PC-3 (cell line): ENCODE measurements at regions not wholly inside any gene's neighbourhood (a gene's known extent, or its start where the extent isn't known, plus 50 kb on each side); places are given as distances from the start of the nearest gene placed in this dataset.

ENCODE experiments used
- ATAC-seq: fragments of 200-7000 bp; cut with Tn5 transposase; 2 replicates; pipeline ENCODE4 v1.9.1; 2020; ENCODE audit warnings: mild to moderate bottlenecking, moderate library complexity
- BruUV-seq: library from RNA; stranded (reverse); fragments of 400-500 nt; replicated peaks from 2 replicates; lab custom pipeline; 2021; lab: Mats Ljungman, UMichigan
- CTCF ChIA-PET: fragments of 300-600 bp; sonication (Branson Sonifier 250); formaldehyde crosslinking; loops from one replicate; lab custom pipeline; 2022; ENCODE audit warnings: antibody characterized with exemption; lab: Charles Lee
- POLR2A ChIA-PET: fragments of 300-600 bp; sonication (Branson Sonifier 250); formaldehyde crosslinking; loops from one replicate; lab custom pipeline; 2022; ENCODE audit warnings: antibody characterized with exemption; ENCODE audit not compliant: unreplicated experiment; lab: Charles Lee
- DNase-seq: peaks from one replicate; pipeline ENCODE4 v3.0.0-alpha.2; 2015
- H2AFZ ChIP-seq: fragments of 300-600 bp; sonication (generic); 2 replicates; pipeline ENCODE4 v1.6.0; 2016; ENCODE audit warnings: antibody characterized with exemption, low read length
- H3F3A ChIP-seq: fragments of 300-600 bp; sonication (generic); one replicate; pipeline ENCODE4 v1.6.0; 2017; ENCODE audit warnings: antibody characterized with exemption, low read length, control low read depth, mild to moderate bottlenecking; ENCODE audit not compliant: unreplicated experiment
- H3K27ac ChIP-seq: fragments of 300-600 bp; sonication (generic); 2 replicates; pipeline ENCODE4 v1.5.1; 2016; ENCODE audit warnings: mild to moderate bottlenecking, low read length
- H3K27me3 ChIP-seq: fragments of 300-600 bp; sonication (generic); 2 replicates; pipeline ENCODE4 v1.6.1; 2016; ENCODE audit warnings: low read length, mixed read lengths
- H3K36me3 ChIP-seq: fragments of 300-600 bp; sonication (generic); 2 replicates; pipeline ENCODE4 v1.6.1; 2016; ENCODE audit warnings: low read depth, mixed run types, low read length, mixed read lengths
- H3K4me1 ChIP-seq: fragments of 300-600 bp; sonication (generic); 2 replicates; pipeline ENCODE4 v1.5.1; 2016; ENCODE audit warnings: low read length; ENCODE audit not compliant: insufficient read depth
- H3K4me2 ChIP-seq: fragments of 300-600 bp; sonication (generic); 2 replicates; pipeline ENCODE4 v1.6.0; 2016; ENCODE audit warnings: low read length
- H3K4me3 ChIP-seq: fragments of 300-600 bp; sonication (generic); 2 replicates; pipeline ENCODE4 v1.5.1; 2016; ENCODE audit warnings: mild to moderate bottlenecking, low read length, mixed read lengths
- H3K79me2 ChIP-seq: fragments of 300-600 bp; sonication (generic); 2 replicates; pipeline ENCODE4 v1.6.1; 2017; ENCODE audit warnings: low read length, mixed read lengths
- H3K9ac ChIP-seq: fragments of 300-600 bp; sonication (generic); 2 replicates; pipeline ENCODE4 v1.6.0; 2016; ENCODE audit warnings: mild to moderate bottlenecking, low read length
- H3K9me2 ChIP-seq: fragments of 300-600 bp; sonication (generic); replicated peaks from 2 replicates; pipeline ENCODE4 v1.6.1; 2016; ENCODE audit warnings: mixed run types, low read length, mixed read lengths
- H3K9me3 ChIP-seq: fragments of 300-600 bp; sonication (generic); 2 replicates; pipeline ENCODE4 v1.6.1; 2016; ENCODE audit warnings: low read length, mixed read lengths
- H4K20me1 ChIP-seq: fragments of 300-600 bp; sonication (generic); 2 replicates; pipeline ENCODE4 v1.6.1; 2016; ENCODE audit warnings: low read length, mixed read lengths
- CTCF ChIP-seq: fragments of 300-600 bp; sonication (generic); conservative IDR thresholded peaks from 2 replicates; pipeline ENCODE4 v1.5.1; 2017; ENCODE audit warnings: antibody characterized with exemption, low read depth, mild to moderate bottlenecking, low read length
- EZH2 ChIP-seq: fragments of 300-600 bp; sonication (generic); IDR thresholded peaks from one replicate; pipeline ENCODE4 v1.6.1; 2017; ENCODE audit warnings: antibody characterized with exemption, mild to moderate bottlenecking, low read length; ENCODE audit not compliant: unreplicated experiment
- EZH2phosphoT487 ChIP-seq: fragments of 300-600 bp; sonication (generic); IDR thresholded peaks from 2 replicates; pipeline ENCODE4 v1.6.1; 2018; ENCODE audit warnings: mild to moderate bottlenecking, antibody characterized with exemption, low read length, borderline replicate concordance
- intact Hi-C: fragments of 100-400 bp; cut with micrococcal nuclease; formaldehyde crosslinking; loops from 2 replicates; pipeline ENCODE4 v1.9.0; 2023

- Histone ChIP-seq H3K9ac (no peak overlapping the region), H3K79me2 (no peaks in the 10 kb centered on the region), H3K27me3 (no peaks in the 10 kb centered on the region), H3K4me1 (no peaks in the 10 kb centered on the region), H4K20me1 (no peaks in the 10 kb centered on the region), H3K4me3 (no peak overlapping the region), H3K36me3 (no peaks in the 10 kb centered on the region), H3F3A (no peaks in the 10 kb centered on the region), H3K9me3 (no peaks in the 10 kb centered on the region), H3K9me2 (no peaks in the 10 kb centered on the region), H3K4me2 (no peak overlapping the region), H3K27ac (no peak overlapping the region), H2AFZ (no peak overlapping the region)
- ChIA-PET POLR2A (no interaction called here), CTCF (no interaction called here)
- intact Hi-C loops: no loop called here
- TF ChIP-seq EZH2phosphoT487 (no peak), CTCF (no peak), EZH2 (no peak)
- ATAC-seq (no peak), DNase-seq (no peak)
- BruUV-seq: no TSS peak
Observed at GRCh38 chr10:26378861-26379294, 59.3 kb upstream of the APBB1IP start.

GRCh38 chr10:26380815-26381214, 57.3 kb upstream of the APBB1IP start:
- intact Hi-C loops: no loop called here
- no peaks in the 10 kb centered on the region for H3K9me3 ChIP-seq
- TF ChIP-seq EZH2phosphoT487 (no peak), EZH2 (no peak), CTCF (no peak)
- no peaks in the 10 kb centered on the region for H3F3A ChIP-seq
- BruUV-seq: no TSS peak
- ATAC-seq: no peak
- H3K4me1 ChIP-seq: no peaks in the 10 kb centered on the region
- no peaks in the 10 kb centered on the region for H4K20me1 ChIP-seq
- H3K4me3 ChIP-seq: no peak overlapping the region
- no peaks in the 10 kb centered on the region for H3K36me3 ChIP-seq
- H3K27ac ChIP-seq: no peak overlapping the region
- H3K27me3 ChIP-seq: no peaks in the 10 kb centered on the region
- ChIA-PET CTCF (no interaction called here), POLR2A (no interaction called here)
- no peaks in the 10 kb centered on the region for H3K79me2 ChIP-seq
- DNase-seq: peak; percentile 7
- H3K9ac ChIP-seq: no peak overlapping the region
- H3K9me2 ChIP-seq: no peaks in the 10 kb centered on the region
- H2AFZ ChIP-seq: no peak overlapping the region
- no peak overlapping the region for H3K4me2 ChIP-seq

- no peak for ATAC-seq
- CTCF ChIA-PET: no interaction called here
Observed at GRCh38 chr10:26381986-26382385, 56.2 kb upstream of the APBB1IP start.

More at GRCh38 chr10:26381986-26382385, 56.2 kb upstream of the APBB1IP start:
- BruUV-seq: no TSS peak
- H3F3A ChIP-seq: no peaks in the 10 kb centered on the region
- no peaks in the 10 kb centered on the region for H4K20me1 ChIP-seq
- intact Hi-C loops: no loop called here
- no peaks in the 10 kb centered on the region for H3K9me3 ChIP-seq
- no peaks in the 10 kb centered on the region for H3K9me2 ChIP-seq
- H3K27me3 ChIP-seq: peaks cover 5% of the 10 kb centered on the region; the same call in 1 of the 2 replicates
- H3K4me3 ChIP-seq: no peak overlapping the region
- DNase-seq: no peak
- no peaks in the 10 kb centered on the region for H3K4me1 ChIP-seq
- POLR2A ChIA-PET: no interaction called here
- H3K9ac ChIP-seq: no peak overlapping the region
- no peaks in the 10 kb centered on the region for H3K36me3 ChIP-seq
- no peak overlapping the region for H3K4me2 ChIP-seq
- no peak overlapping the region for H3K27ac ChIP-seq
- H2AFZ ChIP-seq: no peak overlapping the region
- no peak for TF ChIP-seq CTCF
- no peak for TF ChIP-seq EZH2phosphoT487
- TF ChIP-seq EZH2: no peak
- H3K79me2 ChIP-seq: no peaks in the 10 kb centered on the region
